A549 (cell line): ENCODE measurements at regions not wholly inside any gene's neighbourhood (a gene's known extent, or its start where the extent isn't known, plus 50 kb on each side); places are given as distances from the start of the nearest gene placed in this dataset.
"Not testable (repeated sequence)": the region's sequence is repeated elsewhere in the genome, so short reads cannot be mapped to it uniquely, and the experiment has no call there.

ENCODE experiments used
- ATAC-seq, 2 experiments: fragments of 200-7000 bp in 1 of 2; fragments of >200 bp in 1 of 2; cut with Nextera tagmentation in 1 of 2; cut with Tn5 transposase in 1 of 2; 3 replicates each; pipeline versions ENCODE4 v1.8.0 to v1.9.1; 2018 to 2020; ENCODE audit warnings: mild to moderate bottlenecking in 1 of 2, moderate library complexity in 1 of 2
- CTCF ChIA-PET: fragments of 300-600 bp; sonication (Branson Sonifier 250); formaldehyde crosslinking; extraction: SDS; loops from one replicate; lab custom pipeline; 2021; ENCODE audit warnings: antibody characterized with exemption, inconsistent platforms; lab: Yijun Ruan, JAX
- POLR2A ChIA-PET: fragments of 350-600 bp; formaldehyde crosslinking; extraction: SDS; loops from one replicate; lab custom pipeline; 2021; ENCODE audit warnings: antibody characterized with exemption, inconsistent platforms; lab: Yijun Ruan, JAX
- DNase-seq, 2 experiments: peaks; one replicate each; pipeline versions ENCODE4 v3.0.0 to v3.0.0-alpha.2; 2011 to 2016; ENCODE audit warnings: low read depth in 1 of 2, low spot score in 1 of 2
- FAIRE-seq: peaks from 2 replicates; lab custom pipeline; 2011; peaks lifted over from hg19 to GRCh38; lab: Jason Lieb, UNC
- H3K27ac ChIP-seq, 2 experiments: fragments of >200 bp; sonication (Bioruptor Twin); formaldehyde crosslinking; 3 replicates each; pipeline ENCODE4 v1.5.1; 2016 to 2017
- H3K4me1 ChIP-seq: fragments of >200 bp; sonication (Bioruptor Twin); formaldehyde crosslinking; 3 replicates; pipeline ENCODE4 v1.6.1; 2016
- H3K4me2 ChIP-seq: fragments of >200 bp; sonication (Bioruptor Twin); formaldehyde crosslinking; 3 replicates; pipeline ENCODE4 v1.6.1; 2016
- H3K4me3 ChIP-seq: fragments of >200 bp; sonication (Bioruptor Twin); formaldehyde crosslinking; 3 replicates; pipeline ENCODE4 v1.5.1; 2016
- H3K9me3 ChIP-seq: fragments of >200 bp; sonication (Bioruptor Twin); formaldehyde crosslinking; 3 replicates; pipeline ENCODE4 v1.6.1; 2016
- ATOH8 ChIP-seq: fragments of 250-450 bp; sonication (Bioruptor Pico); IDR thresholded peaks from 2 replicates; pipeline ENCODE4 v1.5.0; 2020; ENCODE audit warnings: low read depth, mild to moderate bottlenecking, moderate library complexity
- BCL3 ChIP-seq: fragments of >200 bp; sonication (Bioruptor Twin); formaldehyde crosslinking; IDR thresholded peaks from 3 replicates; pipeline ENCODE4 v1.6.1; 2016
- CEBPB ChIP-seq, 2 experiments: fragments of >200 bp in 1 of 2; sonication (Bioruptor Twin) in 1 of 2; formaldehyde crosslinking in 1 of 2; IDR thresholded peaks; 2 replicates each; pipeline ENCODE4 v1.6.1; 2012 to 2016
- CHD2 ChIP-seq: fragments of 150-350 bp; IDR thresholded peaks from 2 replicates; pipeline ENCODE4 v1.6.1; 2014; ENCODE audit warnings: low read length; ENCODE audit not compliant: partially characterized antibody
- EP300 ChIP-seq, 2 experiments: fragments of >200 bp; sonication (Bioruptor Twin); formaldehyde crosslinking; IDR thresholded peaks; 2 replicates in 1 of 2; 3 replicates in 1 of 2; pipeline ENCODE4 v1.6.1; 2016 to 2017
- HEYL ChIP-seq: fragments of 250-450 bp; sonication (Bioruptor Pico); IDR thresholded peaks from 2 replicates; pipeline ENCODE4 v1.8.0; 2021; ENCODE audit warnings: mild to moderate bottlenecking, moderate library complexity
- HMGXB4 ChIP-seq: fragments of 250-450 bp; sonication (Bioruptor Pico); IDR thresholded peaks from 2 replicates; pipeline ENCODE4 v1.5.0; 2021; ENCODE audit warnings: mild to moderate bottlenecking, moderate library complexity, borderline replicate concordance
- KDM1A ChIP-seq: fragments of 200-600 bp; sonication (generic); IDR thresholded peaks from 2 replicates; pipeline ENCODE4 v1.6.1; 2016; ENCODE audit warnings: low read depth, mild to moderate bottlenecking
- KDM5A ChIP-seq: fragments of 200-600 bp; sonication (generic); IDR thresholded peaks from 2 replicates; pipeline ENCODE4 v1.6.1; 2016; ENCODE audit warnings: antibody characterized with exemption, mild to moderate bottlenecking
- MAFK ChIP-seq: fragments of 450-650 bp; IDR thresholded peaks from 2 replicates; pipeline ENCODE4 v1.6.1; 2014; ENCODE audit not compliant: partially characterized antibody
- NFE2L2 ChIP-seq: fragments of 150-350 bp; conservative IDR thresholded peaks from 2 replicates; pipeline ENCODE4 v1.6.1; 2014; ENCODE audit warnings: low read length
- PBX3 ChIP-seq: IDR thresholded peaks from 2 replicates; pipeline ENCODE4 v1.6.1; 2012
- POLR2A ChIP-seq: IDR thresholded peaks from 2 replicates; pipeline ENCODE4 v1.6.1; 2012; ENCODE audit warnings: mild to moderate bottlenecking, low read length
- REST ChIP-seq: fragments of 200-600 bp; sonication (generic); IDR thresholded peaks from 2 replicates; pipeline ENCODE4 v1.6.1; 2016; ENCODE audit warnings: antibody characterized with exemption, mild to moderate bottlenecking, moderate library complexity
- ZC3H11A ChIP-seq: fragments of 450-650 bp; IDR thresholded peaks from 2 replicates; pipeline ENCODE4 v1.6.1; 2014; ENCODE audit warnings: antibody characterized with exemption, mild to moderate bottlenecking
- WGBS: methylation state at CpG from one replicate; pipeline ENCODE4 v1.1.6; 2017; ENCODE audit errors: missing lambda C conversion rate; 5-methylcytosine and 5-hydroxymethylcytosine counted together
- TF ChIP-seq, protein P1 (sequence below): fragments of 150-350 bp; IDR thresholded peaks from 2 replicates; pipeline ENCODE4 v1.6.1; 2014; ENCODE audit warnings: low read depth, mild to moderate bottlenecking, low read length

DNA sequence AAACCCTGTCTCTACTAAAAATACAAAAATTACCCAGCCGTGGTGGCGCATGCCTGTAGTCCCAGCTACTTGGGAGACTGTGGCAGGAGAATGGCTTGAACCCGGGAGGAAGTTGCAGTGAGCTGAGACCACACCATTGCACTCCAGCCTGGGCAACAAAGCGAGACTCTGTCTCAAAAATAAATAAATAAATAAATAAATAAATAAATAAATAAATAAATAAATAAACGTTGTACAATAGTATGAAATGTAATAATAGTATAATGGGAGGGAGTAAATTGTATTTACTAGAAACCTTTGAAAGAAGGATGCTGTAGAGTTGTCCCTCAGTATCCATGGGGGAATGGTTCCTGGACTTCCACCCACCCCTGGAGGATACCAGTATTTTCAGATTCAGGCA lies 446.5 kb downstream of the AGTPBP1 start:
- peak; percentile 82 for TF ChIP-seq ZC3H11A
- FAIRE-seq, H3K4me3 ChIP-seq, H3K27ac ChIP-seq, H3K4me2 ChIP-seq, DNase-seq, POLR2A ChIA-PET, H3K4me1 ChIP-seq, H3K9me3 ChIP-seq, CTCF ChIA-PET, ATAC-seq: not testable (repeated sequence)
- WGBS = 28% methylated on average over 4 of the region's 5 CpGs

GRCh38 chr9:85292261-85292660 lies 449.5 kb downstream of the AGTPBP1 start:
- FAIRE-seq = no peak
- Histone ChIP-seq H3K27ac (no peak overlapping the region), H3K4me2 (no peak overlapping the region), H3K4me1 (no peaks in the 10 kb centered on the region), H3K4me3 (no peak overlapping the region), H3K9me3 (no peaks in the 10 kb centered on the region)
- ATAC-seq = no peak
- ChIA-PET POLR2A (no interaction called here), CTCF (no interaction called here)
- TF ChIP-seq KDM1A (no peak), CHD2 (no peak), EP300 (IDR thresholded peaks at IDR 0.05) (no peak), HEYL (CRISPR knock-in tag) (no peak)
- no peak for DNase-seq
- WGBS = 3% methylated on average over 4 of the region's 4 CpGs

DNA sequence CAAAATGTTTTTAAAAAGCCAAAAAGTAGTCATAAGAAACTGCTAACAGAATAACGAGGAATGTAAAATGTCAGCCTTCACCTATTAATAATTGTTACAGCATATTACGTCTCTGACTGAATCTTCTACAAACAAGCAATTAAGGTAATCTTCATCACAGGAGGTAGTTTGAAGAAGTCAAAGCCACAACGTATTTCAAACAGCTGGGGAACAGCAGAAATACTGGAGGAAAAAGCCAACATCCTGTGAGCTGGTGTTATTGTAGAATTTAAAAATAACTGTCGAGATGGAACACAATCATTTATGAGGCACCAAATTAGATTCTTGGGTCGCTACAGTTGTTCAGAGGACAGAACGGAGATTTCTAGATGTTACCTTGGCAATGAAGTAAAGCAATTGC lies 450.5 kb downstream of the AGTPBP1 start:
- H3K4me1 ChIP-seq = no peaks in the 10 kb centered on the region
- ChIA-PET POLR2A (no interaction called here), CTCF (no interaction called here)
- no peak for FAIRE-seq
- H3K4me2 ChIP-seq = no peak overlapping the region
- 21% methylated on average over 6 of the region's 6 CpGs for WGBS
- ATAC-seq = no peak
- no peak for DNase-seq
- H3K27ac ChIP-seq = no peak overlapping the region
- H3K9me3 ChIP-seq = no peaks in the 10 kb centered on the region
- TF ChIP-seq REST = no peak
- no peak for TF ChIP-seq EP300 (IDR thresholded peaks at IDR 0.05)
- TF ChIP-seq BCL3 = no peak
- TF ChIP-seq ATOH8 (CRISPR knock-in tag) = no peak
- no peak for TF ChIP-seq MAFK
- no peak for TF ChIP-seq NFE2L2
- TF ChIP-seq, protein P1, sequence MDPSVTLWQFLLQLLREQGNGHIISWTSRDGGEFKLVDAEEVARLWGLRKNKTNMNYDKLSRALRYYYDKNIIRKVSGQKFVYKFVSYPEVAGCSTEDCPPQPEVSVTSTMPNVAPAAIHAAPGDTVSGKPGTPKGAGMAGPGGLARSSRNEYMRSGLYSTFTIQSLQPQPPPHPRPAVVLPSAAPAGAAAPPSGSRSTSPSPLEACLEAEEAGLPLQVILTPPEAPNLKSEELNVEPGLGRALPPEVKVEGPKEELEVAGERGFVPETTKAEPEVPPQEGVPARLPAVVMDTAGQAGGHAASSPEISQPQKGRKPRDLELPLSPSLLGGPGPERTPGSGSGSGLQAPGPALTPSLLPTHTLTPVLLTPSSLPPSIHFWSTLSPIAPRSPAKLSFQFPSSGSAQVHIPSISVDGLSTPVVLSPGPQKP = no peak
- TF ChIP-seq KDM5A = no peak
- no peak for TF ChIP-seq POLR2A
- no peak for TF ChIP-seq HMGXB4 (CRISPR knock-in tag)
- TF ChIP-seq CEBPB (IDR thresholded peaks at IDR 0.05) = no peak
- TF ChIP-seq PBX3 = no peak
- H3K4me3 ChIP-seq = no peak overlapping the region
